Testis (tissue), 2 donors: ENCODE measurements at regions not wholly inside any gene's neighbourhood (a gene's known extent, or its start where the extent isn't known, plus 50 kb on each side); places are given as distances from the start of the nearest gene placed in this dataset.
"Not testable (repeated sequence)": the region's sequence is repeated elsewhere in the genome, so short reads cannot be mapped to it uniquely, and the experiment has no call there.

Source experiments
- CTCF ChIP-seq, 3 experiments: fragments of 450-650 bp in 2 of 3; fragments of 200-600 bp in 1 of 3; sonication (generic) in 1 of 3; IDR thresholded peaks; one replicate each; pipeline ENCODE4 v1.5.1; 2016 to 2019; ENCODE audit warnings: antibody characterized with exemption in 3 of 3, mild to moderate bottlenecking in 2 of 3, moderate library complexity in 1 of 3
- POLR2A ChIP-seq: fragments of 450-650 bp; IDR thresholded peaks from one replicate; pipeline ENCODE4 v1.6.1; 2017; ENCODE audit warnings: antibody characterized with exemption, mild to moderate bottlenecking, moderate library complexity

GRCh38 chr3:59360312-59360711 lies 310.5 kb upstream of the CFAP20DC start:
- TF ChIP-seq CTCF (IDR thresholded peaks at IDR 0.05); POLR2A: not testable (repeated sequence)
